ENCODE measurements at regions not wholly inside any gene's neighbourhood (a gene's known extent, or its start where the extent isn't known, plus 50 kb on each side); places are given as distances from the start of the nearest gene placed in this dataset.

DNA sequence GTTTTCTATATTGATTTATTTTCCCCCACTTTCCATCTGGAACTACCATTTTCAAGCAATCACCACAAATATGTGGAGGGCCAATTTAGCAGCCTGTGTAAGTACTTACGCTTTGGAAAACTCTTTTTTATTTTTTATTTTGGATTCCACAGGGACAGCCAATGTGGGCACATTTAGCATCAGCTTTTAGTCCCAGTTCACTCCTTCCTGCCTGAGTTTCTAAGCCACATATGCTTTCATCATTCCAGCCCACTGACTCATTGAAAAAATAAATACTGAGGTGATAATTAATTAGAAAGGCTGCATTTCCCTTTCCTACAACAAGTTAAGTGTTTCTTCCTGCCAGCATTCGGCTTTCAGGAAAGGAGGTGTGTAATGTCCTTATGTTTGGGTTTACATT is 76.8 kb downstream of the TMEM167A start (continued):
- TF ChIP-seq, protein P1, sequence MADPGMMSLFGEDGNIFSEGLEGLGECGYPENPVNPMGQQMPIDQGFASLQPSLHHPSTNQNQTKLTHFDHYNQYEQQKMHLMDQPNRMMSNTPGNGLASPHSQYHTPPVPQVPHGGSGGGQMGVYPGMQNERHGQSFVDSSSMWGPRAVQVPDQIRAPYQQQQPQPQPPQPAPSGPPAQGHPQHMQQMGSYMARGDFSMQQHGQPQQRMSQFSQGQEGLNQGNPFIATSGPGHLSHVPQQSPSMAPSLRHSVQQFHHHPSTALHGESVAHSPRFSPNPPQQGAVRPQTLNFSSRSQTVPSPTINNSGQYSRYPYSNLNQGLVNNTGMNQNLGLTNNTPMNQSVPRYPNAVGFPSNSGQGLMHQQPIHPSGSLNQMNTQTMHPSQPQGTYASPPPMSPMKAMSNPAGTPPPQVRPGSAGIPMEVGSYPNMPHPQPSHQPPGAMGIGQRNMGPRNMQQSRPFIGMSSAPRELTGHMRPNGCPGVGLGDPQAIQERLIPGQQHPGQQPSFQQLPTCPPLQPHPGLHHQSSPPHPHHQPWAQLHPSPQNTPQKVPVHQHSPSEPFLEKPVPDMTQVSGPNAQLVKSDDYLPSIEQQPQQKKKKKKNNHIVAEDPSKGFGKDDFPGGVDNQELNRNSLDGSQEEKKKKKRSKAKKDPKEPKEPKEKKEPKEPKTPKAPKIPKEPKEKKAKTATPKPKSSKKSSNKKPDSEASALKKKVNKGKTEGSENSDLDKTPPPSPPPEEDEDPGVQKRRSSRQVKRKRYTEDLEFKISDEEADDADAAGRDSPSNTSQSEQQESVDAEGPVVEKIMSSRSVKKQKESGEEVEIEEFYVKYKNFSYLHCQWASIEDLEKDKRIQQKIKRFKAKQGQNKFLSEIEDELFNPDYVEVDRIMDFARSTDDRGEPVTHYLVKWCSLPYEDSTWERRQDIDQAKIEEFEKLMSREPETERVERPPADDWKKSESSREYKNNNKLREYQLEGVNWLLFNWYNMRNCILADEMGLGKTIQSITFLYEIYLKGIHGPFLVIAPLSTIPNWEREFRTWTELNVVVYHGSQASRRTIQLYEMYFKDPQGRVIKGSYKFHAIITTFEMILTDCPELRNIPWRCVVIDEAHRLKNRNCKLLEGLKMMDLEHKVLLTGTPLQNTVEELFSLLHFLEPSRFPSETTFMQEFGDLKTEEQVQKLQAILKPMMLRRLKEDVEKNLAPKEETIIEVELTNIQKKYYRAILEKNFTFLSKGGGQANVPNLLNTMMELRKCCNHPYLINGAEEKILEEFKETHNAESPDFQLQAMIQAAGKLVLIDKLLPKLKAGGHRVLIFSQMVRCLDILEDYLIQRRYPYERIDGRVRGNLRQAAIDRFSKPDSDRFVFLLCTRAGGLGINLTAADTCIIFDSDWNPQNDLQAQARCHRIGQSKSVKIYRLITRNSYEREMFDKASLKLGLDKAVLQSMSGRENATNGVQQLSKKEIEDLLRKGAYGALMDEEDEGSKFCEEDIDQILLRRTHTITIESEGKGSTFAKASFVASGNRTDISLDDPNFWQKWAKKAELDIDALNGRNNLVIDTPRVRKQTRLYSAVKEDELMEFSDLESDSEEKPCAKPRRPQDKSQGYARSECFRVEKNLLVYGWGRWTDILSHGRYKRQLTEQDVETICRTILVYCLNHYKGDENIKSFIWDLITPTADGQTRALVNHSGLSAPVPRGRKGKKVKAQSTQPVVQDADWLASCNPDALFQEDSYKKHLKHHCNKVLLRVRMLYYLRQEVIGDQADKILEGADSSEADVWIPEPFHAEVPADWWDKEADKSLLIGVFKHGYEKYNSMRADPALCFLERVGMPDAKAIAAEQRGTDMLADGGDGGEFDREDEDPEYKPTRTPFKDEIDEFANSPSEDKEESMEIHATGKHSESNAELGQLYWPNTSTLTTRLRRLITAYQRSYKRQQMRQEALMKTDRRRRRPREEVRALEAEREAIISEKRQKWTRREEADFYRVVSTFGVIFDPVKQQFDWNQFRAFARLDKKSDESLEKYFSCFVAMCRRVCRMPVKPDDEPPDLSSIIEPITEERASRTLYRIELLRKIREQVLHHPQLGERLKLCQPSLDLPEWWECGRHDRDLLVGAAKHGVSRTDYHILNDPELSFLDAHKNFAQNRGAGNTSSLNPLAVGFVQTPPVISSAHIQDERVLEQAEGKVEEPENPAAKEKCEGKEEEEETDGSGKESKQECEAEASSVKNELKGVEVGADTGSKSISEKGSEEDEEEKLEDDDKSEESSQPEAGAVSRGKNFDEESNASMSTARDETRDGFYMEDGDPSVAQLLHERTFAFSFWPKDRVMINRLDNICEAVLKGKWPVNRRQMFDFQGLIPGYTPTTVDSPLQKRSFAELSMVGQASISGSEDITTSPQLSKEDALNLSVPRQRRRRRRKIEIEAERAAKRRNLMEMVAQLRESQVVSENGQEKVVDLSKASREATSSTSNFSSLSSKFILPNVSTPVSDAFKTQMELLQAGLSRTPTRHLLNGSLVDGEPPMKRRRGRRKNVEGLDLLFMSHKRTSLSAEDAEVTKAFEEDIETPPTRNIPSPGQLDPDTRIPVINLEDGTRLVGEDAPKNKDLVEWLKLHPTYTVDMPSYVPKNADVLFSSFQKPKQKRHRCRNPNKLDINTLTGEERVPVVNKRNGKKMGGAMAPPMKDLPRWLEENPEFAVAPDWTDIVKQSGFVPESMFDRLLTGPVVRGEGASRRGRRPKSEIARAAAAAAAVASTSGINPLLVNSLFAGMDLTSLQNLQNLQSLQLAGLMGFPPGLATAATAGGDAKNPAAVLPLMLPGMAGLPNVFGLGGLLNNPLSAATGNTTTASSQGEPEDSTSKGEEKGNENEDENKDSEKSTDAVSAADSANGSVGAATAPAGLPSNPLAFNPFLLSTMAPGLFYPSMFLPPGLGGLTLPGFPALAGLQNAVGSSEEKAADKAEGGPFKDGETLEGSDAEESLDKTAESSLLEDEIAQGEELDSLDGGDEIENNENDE (IDR thresholded peaks at IDR 0.05; ENCODE audit: low read depth, low read length): no peak
- TF ChIP-seq ZBTB8A (IDR thresholded peaks at IDR 0.05; ENCODE audit: partially characterized antibody) (no peak), MAFG (tag; conservative IDR thresholded peaks at IDR 0.05) (no peak)
